ENCODE measurements at regions not wholly inside any gene's neighbourhood (a gene's known extent, or its start where the extent isn't known, plus 50 kb on each side); places are given as distances from the start of the nearest gene placed in this dataset.

DNA sequence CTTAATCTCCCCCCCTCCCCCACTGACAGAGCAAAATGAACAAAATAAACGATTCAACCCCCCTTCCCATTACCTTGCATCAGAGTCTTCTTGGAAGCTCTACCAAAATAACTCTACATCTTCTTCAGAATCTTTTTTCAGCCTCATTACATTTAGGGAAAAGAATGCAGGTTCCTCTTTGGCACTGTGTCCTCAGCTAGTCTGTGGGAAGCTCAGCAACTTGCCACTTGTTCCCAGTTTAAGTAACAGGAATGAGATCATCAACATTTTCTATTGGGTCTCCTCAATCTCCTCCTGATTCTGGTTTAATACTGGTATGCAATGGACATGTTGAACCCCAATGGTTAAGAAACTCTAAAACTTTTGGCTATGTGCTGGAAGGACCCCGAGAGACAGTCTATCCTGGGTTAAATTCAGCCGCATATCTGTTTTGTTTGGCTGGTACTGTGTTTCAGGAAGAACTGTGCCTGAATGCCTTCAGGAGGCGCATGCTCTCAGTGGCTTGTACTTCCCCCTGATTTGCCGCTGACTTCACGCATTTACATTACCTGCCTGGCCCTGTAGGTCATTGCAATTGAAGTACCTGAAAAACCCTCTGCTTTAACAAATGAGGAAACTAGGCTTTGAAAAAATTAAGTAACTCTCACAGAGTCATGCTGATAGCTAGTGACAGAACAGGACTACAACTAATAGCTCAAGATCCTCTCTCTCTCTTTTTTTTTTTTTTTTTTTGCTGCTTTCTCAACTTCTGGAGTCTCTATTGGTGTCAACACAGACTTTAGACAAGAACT lies 78.1 kb upstream of the HMHB1 start:
- ATAC-seq (no peak), DNase-seq (no peak)
- H3K4me1 ChIP-seq: no peaks in the 10 kb centered on the region
- H3K27ac ChIP-seq: no peak overlapping the region
- no peak overlapping the region for H3K4me3 ChIP-seq
- WGBS, 2 donors: 72 to 79% methylated on average over 6 of the region's 6 CpGs
- intact Hi-C loops (cut with DNase I): no loop called here
- no peaks in the 10 kb centered on the region for H3K27me3 ChIP-seq
- TF ChIP-seq, protein P1, sequence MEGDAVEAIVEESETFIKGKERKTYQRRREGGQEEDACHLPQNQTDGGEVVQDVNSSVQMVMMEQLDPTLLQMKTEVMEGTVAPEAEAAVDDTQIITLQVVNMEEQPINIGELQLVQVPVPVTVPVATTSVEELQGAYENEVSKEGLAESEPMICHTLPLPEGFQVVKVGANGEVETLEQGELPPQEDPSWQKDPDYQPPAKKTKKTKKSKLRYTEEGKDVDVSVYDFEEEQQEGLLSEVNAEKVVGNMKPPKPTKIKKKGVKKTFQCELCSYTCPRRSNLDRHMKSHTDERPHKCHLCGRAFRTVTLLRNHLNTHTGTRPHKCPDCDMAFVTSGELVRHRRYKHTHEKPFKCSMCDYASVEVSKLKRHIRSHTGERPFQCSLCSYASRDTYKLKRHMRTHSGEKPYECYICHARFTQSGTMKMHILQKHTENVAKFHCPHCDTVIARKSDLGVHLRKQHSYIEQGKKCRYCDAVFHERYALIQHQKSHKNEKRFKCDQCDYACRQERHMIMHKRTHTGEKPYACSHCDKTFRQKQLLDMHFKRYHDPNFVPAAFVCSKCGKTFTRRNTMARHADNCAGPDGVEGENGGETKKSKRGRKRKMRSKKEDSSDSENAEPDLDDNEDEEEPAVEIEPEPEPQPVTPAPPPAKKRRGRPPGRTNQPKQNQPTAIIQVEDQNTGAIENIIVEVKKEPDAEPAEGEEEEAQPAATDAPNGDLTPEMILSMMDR (IDR thresholded peaks at IDR 0.05): no peak
- no peaks in the 10 kb centered on the region for H3K36me3 ChIP-seq (replicated peaks in 1 of 2; ENCODE audit: insufficient read depth in 1 of 2, low read depth in 2 of 2)
- no peaks in the 10 kb centered on the region for H3K9me3 ChIP-seq

DNA sequence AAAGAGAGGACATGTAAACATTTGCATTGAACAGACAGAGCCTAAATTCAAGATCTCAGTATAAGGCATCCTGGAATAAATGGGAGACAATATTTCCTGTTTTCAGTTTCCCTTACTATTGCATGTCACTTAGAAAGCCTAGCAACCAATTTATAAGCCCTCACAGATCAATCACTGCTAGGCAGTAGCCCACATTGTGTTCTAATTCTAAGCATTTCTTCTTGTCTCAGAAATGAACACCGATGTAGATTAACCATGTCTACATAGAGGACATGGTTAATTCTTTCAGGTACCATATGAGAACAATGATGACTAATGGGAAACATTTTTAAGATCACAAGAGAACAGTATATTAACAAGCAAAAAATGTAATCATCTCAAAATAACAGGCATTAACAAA lies 79.6 kb upstream of the HMHB1 start:
- Histone ChIP-seq H3K9me3 (no peaks in the 10 kb centered on the region), H3K27ac (no peak overlapping the region), H3K27me3 (no peaks in the 10 kb centered on the region), H3K4me1 (no peaks in the 10 kb centered on the region), H3K36me3 (replicated peaks in 1 of 2; ENCODE audit: insufficient read depth in 1 of 2, low read depth in 2 of 2) (no peaks in the 10 kb centered on the region), H3K4me3 (no peak overlapping the region)
- TF ChIP-seq, protein P1 (IDR thresholded peaks at IDR 0.05): no peak
- TF ChIP-seq POLR2A (IDR thresholded peaks at IDR 0.05): no peak
- 86 to 88% methylated on average over 1 of the region's 1 CpG for WGBS, 2 donors
- ATAC-seq (no peak), DNase-seq (no peak)
- intact Hi-C loops (cut with DNase I): no loop called here

DNA sequence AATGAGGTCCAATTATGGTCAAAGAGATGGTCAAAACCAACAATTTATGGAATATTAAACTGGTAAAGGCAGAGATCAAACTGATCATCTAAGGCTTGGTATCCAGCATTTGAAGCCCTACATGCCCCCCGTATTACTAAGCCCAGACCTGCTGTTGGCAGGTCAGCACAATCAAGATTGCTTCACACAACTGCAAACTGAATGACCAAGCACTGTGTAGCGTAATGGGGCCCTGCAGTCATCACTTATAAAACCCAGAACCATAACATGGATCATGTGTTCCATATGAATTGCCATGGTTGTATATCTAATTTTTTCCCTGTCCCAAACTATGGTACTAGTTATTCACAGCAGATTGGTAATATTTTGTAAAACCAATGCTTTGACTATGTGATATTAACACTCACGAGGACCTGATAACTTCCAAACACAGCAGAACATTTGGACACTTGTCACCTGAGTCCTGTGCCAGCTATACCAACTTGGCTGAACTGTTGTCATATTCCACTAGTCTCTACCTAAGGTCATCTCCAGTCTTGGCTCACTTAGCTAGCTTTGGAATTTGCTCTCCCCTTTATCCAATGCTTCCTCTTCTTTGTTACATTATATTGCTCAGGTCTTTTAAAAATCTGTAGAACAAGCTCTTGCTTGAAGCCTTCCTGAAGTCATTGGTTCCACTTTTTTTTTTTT lies 81.7 kb upstream of the HMHB1 start:
- H3K4me1 ChIP-seq: no peaks in the 10 kb centered on the region
- no peak for DNase-seq
- H3K36me3 ChIP-seq (replicated peaks in 1 of 2; ENCODE audit: insufficient read depth in 1 of 2, low read depth in 2 of 2): no peaks in the 10 kb centered on the region
- intact Hi-C loops (cut with DNase I): no loop called here
- H3K27me3 ChIP-seq: no peaks in the 10 kb centered on the region
- H3K9me3 ChIP-seq: no peaks in the 10 kb centered on the region
- no peak overlapping the region for H3K4me3 ChIP-seq
- TF ChIP-seq, protein P1 (IDR thresholded peaks at IDR 0.05): no peak
- no peak for TF ChIP-seq POLR2A (IDR thresholded peaks at IDR 0.05)
- no peak for ATAC-seq
- H3K27ac ChIP-seq: no peak overlapping the region
- WGBS, 2 donors: 73 to 83% methylated on average over 3 of the region's 3 CpGs

DNA sequence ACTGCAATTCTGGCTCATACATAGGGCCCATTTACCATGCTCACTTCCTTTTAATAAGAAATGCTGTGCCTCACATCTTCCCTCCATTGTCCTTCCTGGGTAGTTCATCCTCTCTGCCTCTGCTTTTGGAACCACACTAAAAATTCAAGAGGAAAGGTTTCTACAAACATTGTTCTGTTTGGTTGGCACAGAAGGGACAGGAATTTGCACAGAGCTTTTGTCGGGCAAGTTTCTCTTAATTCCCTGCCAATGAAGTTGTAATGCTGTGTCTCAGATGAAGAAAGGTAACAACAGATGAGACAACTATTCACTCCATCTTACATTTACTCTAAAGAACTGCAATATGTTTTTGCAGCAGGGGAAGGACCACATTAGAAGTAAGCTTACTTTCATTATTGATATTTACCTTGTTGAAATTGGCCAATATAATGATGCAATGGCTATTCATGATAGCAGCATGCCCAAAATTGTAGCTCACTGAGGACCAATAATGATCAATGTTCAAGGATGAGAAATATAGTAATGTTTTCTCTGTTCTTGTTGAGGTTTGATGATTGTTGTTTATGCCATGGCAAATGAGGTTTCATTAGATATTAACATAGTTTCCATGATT lies 82.5 kb upstream of the HMHB1 start:
- no peak for ATAC-seq
- H3K36me3 ChIP-seq (replicated peaks in 1 of 2; ENCODE audit: insufficient read depth in 1 of 2, low read depth in 2 of 2): no peaks in the 10 kb centered on the region
- intact Hi-C loops (cut with DNase I): no loop called here
- H3K27me3 ChIP-seq: no peaks in the 10 kb centered on the region
- H3K27ac ChIP-seq: no peak overlapping the region
- no peak for DNase-seq
- no peaks in the 10 kb centered on the region for H3K4me1 ChIP-seq
- H3K4me3 ChIP-seq: no peak overlapping the region
- 83 to 87% methylated on average over 1 of the region's 1 CpG for WGBS, 2 donors
- TF ChIP-seq POLR2A (IDR thresholded peaks at IDR 0.05): no peak
- TF ChIP-seq, protein P1 (IDR thresholded peaks at IDR 0.05): no peak
- H3K9me3 ChIP-seq: peaks cover 0 to 5% (median 0%) of the 10 kb centered on the region in 3 donors

Data from body of pancreas (tissue), 4 donors.